ENCODE measurements at regions not wholly inside any gene's neighbourhood (a gene's known extent, or its start where the extent isn't known, plus 50 kb on each side); places are given as distances from the start of the nearest gene placed in this dataset.

DNA sequence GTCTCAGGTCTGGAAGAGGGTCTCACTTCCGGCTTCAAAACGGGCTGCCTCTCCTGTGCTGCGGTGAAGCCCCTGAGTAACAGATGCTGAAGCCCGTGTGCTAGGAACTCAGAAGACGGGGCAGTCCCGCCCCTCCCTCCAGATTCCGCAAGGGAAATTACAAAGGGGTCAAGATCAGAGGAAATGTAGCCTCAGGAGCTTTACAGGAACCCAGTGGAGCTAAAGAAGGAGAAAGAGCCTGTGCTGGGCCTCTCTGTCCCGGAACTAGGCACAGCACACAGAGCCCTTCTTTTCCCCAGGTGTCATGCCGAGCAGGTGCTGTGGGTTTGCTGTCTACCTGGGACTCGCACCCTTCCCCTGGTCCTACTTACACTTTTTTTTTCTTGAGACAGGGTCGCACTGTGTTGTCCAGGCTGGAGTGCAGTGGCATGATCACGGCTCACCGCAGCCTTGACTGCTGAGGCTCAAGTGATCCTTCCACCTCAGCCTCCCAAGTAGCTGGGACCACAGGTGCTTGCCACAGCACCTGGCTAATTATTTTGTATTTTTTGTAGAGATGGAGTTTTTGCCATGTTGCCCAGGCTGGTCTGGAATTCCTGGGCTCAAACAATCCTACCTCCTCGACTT lies 72.7 kb upstream of the MAP4K4 start:
- no peaks in the 10 kb centered on the region for H3K36me3 ChIP-seq (ENCODE audit: control insufficient read depth, insufficient read depth, low read length)
- WGBS, 2 experiments (ENCODE audit: insufficient coverage in 2 of 2), result 71 to 74% methylated on average over 8 to 14 of the region's 14 CpGs
- H3K9me3 ChIP-seq (ENCODE audit: control insufficient read depth, low read length), result no peaks in the 10 kb centered on the region

DNA sequence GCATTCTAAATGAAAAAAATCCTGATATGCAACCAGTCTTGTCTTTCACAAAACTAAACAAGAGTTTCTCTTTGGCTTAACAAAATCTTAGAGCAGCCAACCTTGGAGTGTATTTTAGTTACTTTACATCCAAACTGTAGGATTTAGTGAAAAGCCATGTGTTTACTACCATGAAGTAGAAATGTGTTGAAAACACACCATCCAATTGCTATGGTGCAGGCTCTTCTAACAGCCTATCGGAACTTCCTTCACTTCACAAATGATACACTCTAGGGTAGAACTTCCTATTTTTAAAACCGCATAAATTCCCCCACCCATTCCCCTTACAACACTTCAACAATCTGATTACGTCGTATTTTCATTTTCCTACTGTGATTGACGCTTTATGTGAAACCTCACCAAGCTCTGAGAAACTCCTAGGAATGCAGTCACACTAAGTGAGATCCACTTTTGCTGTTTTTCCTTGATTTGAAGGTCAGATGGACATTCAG lies 74.4 kb upstream of the MAP4K4 start:
- H3K27ac ChIP-seq (ENCODE audit: low read depth, low read length, severe bottlenecking), result no peak overlapping the region
- H3K4me3 ChIP-seq (ENCODE audit: extremely low read depth, insufficient read depth, low read length, poor library complexity, severe bottlenecking), result no peak overlapping the region
- 94 to 96% methylated on average over 5 of the region's 5 CpGs for WGBS, 2 experiments (ENCODE audit: insufficient coverage in 2 of 2)
- H3K9me3 ChIP-seq (ENCODE audit: control insufficient read depth, low read length), result no peaks in the 10 kb centered on the region
- no peaks in the 10 kb centered on the region for H3K36me3 ChIP-seq (ENCODE audit: control insufficient read depth, insufficient read depth, low read length)
- peaks cover 4% of the 10 kb centered on the region for H3K4me1 ChIP-seq (ENCODE audit: control insufficient read depth, insufficient read depth, low read length, poor library complexity, severe bottlenecking)

More for the DNA sequence above, 72.7 kb upstream of the MAP4K4 start:
- no peak overlapping the region for H3K4me3 ChIP-seq (ENCODE audit: extremely low read depth, insufficient read depth, low read length, poor library complexity, severe bottlenecking)
- no peak overlapping the region for H3K27ac ChIP-seq (ENCODE audit: low read depth, low read length, severe bottlenecking)
- H3K4me1 ChIP-seq (ENCODE audit: control insufficient read depth, insufficient read depth, low read length, poor library complexity, severe bottlenecking), result no peaks in the 10 kb centered on the region

DNA sequence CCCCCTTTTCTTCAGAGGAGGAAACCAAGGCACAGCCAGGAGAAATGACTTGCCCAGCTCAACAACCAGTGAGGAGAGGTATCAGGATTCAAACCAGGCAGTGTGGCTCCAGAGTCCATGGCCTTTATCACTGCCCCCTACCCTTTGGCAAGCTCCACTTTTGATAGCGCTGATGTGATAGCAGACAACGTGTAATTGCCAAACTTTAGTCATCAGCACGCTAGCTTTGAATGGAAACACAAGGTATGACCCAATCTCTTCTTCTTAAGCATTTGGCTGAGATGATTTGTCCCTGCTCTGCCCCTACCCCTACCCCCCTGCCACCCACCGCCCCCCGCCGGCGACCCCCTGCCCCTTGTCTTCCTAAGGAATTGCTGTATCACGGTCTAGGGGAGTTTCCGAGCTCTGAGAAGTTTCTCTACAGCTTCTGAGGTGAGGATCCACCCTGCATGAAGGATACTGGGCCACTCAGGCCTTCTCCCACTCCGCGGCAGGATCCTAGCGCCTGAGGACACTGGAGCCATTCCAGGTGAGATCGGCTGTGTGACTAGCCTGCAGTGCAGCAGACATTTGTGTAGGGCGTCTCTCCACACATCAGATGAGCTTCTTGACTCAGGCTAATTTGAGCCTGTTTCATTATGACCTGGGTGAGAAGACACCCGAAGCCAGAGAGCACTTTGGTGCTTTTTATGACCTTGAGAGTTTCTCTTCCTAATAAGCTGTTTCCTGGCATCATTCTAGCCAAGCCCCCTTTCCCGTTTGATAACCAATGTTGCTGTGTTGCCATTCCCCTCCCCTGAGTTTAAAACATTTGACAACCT lies 75.1 kb upstream of the MAP4K4 start:
- Histone ChIP-seq H3K36me3 (ENCODE audit: control insufficient read depth, insufficient read depth, low read length) (no peaks in the 10 kb centered on the region), H3K4me3 (ENCODE audit: extremely low read depth, insufficient read depth, low read length, poor library complexity, severe bottlenecking) (no peak overlapping the region), H3K27ac (ENCODE audit: low read depth, low read length, severe bottlenecking) (no peak overlapping the region), H3K9me3 (ENCODE audit: control insufficient read depth, low read length) (no peaks in the 10 kb centered on the region), H3K4me1 (ENCODE audit: control insufficient read depth, insufficient read depth, low read length, poor library complexity, severe bottlenecking) (peaks cover 10% of the 10 kb centered on the region)
- WGBS, 2 experiments (ENCODE audit: insufficient coverage in 2 of 2), result 81 to 93% methylated on average over 10 to 12 of the region's 16 CpGs

DNA sequence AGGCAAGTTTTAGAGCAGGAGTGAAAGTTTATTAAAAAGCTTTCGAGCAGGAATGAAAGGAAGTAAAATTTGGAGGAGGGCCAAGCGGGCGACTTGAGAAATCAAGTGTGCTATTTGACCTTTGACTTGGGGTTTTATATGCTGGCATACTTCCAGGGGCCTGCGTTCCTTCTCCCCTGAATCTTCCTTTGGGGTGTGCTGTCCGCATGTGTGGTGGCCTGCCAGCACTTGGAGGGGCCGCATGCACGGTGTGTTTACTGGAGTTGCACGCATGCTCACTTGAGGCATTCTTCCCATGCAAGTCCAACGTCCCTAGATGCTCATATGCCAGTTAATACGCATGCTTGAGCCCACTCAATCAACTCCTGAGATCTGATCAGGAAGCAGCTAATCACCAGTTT lies 78.3 kb upstream of the MAP4K4 start:
- Histone ChIP-seq H3K4me1 (ENCODE audit: control insufficient read depth, insufficient read depth, low read length, poor library complexity, severe bottlenecking) (peaks cover 14% of the 10 kb centered on the region), H3K36me3 (ENCODE audit: control insufficient read depth, insufficient read depth, low read length) (no peaks in the 10 kb centered on the region), H3K9me3 (ENCODE audit: control insufficient read depth, low read length) (no peaks in the 10 kb centered on the region), H3K27ac (ENCODE audit: low read depth, low read length, severe bottlenecking) (no peak overlapping the region), H3K4me3 (ENCODE audit: extremely low read depth, insufficient read depth, low read length, poor library complexity, severe bottlenecking) (no peak overlapping the region)
- WGBS, 2 experiments (ENCODE audit: insufficient coverage in 2 of 2), result 88 to 90% methylated on average over 10 of the region's 10 CpGs

DNA sequence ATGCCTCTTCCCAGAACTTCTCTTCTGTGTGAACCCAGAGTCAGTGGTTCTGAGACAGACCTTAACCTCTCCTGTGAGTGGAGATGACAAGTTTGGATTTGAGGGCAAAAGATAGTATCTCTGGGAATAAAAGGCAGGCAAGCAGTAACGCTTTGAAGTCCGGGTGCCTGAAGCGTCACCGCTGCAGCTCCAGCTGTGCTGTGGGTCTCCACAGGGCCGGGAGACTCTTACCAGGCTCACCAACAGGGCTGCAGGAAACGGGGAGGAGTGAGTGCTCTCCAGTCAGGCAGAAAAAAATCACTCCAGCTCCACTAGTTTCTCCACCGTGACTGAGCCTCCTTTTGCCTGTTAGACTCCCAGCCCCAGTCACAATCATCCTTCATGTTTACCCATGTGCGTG lies 79.7 kb upstream of the MAP4K4 start:
- no peak overlapping the region for H3K4me3 ChIP-seq (ENCODE audit: extremely low read depth, insufficient read depth, low read length, poor library complexity, severe bottlenecking)
- H3K27ac ChIP-seq (ENCODE audit: low read depth, low read length, severe bottlenecking), result peak overlapping the region; percentile 32
- WGBS, 2 experiments (ENCODE audit: insufficient coverage in 2 of 2), result 58 to 61% methylated on average over 7 to 8 of the region's 8 CpGs
- no peaks in the 10 kb centered on the region for H3K36me3 ChIP-seq (ENCODE audit: control insufficient read depth, insufficient read depth, low read length)
- H3K9me3 ChIP-seq (ENCODE audit: control insufficient read depth, low read length), result no peaks in the 10 kb centered on the region
- peaks cover 14% of the 10 kb centered on the region for H3K4me1 ChIP-seq (ENCODE audit: control insufficient read depth, insufficient read depth, low read length, poor library complexity, severe bottlenecking)

DNA sequence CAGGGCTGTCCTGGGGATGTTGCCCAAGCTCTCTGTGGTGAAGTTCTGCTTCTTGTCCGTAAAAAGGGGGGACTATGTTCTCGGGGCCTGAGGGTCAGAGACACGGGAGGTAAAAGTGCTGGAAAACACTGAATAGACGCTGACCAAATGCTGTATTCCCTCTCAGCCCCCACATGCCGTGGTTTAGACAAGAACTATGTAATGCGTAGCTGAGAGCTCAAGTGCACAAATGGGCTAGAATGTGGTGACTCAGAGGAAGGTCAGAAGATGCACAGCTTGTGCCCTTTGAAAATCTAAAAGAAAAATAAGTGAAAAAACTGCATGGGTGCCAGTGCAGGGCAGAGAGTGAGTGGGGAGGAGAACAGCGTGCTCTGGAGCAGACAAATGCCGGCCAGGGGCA lies 80.3 kb upstream of the MAP4K4 start:
- 70 to 73% methylated on average over 7 to 8 of the region's 8 CpGs for WGBS, 2 experiments (ENCODE audit: insufficient coverage in 2 of 2)
- Histone ChIP-seq H3K4me3 (ENCODE audit: extremely low read depth, insufficient read depth, low read length, poor library complexity, severe bottlenecking) (no peak overlapping the region), H3K4me1 (ENCODE audit: control insufficient read depth, insufficient read depth, low read length, poor library complexity, severe bottlenecking) (peaks cover 14% of the 10 kb centered on the region), H3K36me3 (ENCODE audit: control insufficient read depth, insufficient read depth, low read length) (no peaks in the 10 kb centered on the region), H3K27ac (ENCODE audit: low read depth, low read length, severe bottlenecking) (no peak overlapping the region), H3K9me3 (ENCODE audit: control insufficient read depth, low read length) (no peaks in the 10 kb centered on the region)

DNA sequence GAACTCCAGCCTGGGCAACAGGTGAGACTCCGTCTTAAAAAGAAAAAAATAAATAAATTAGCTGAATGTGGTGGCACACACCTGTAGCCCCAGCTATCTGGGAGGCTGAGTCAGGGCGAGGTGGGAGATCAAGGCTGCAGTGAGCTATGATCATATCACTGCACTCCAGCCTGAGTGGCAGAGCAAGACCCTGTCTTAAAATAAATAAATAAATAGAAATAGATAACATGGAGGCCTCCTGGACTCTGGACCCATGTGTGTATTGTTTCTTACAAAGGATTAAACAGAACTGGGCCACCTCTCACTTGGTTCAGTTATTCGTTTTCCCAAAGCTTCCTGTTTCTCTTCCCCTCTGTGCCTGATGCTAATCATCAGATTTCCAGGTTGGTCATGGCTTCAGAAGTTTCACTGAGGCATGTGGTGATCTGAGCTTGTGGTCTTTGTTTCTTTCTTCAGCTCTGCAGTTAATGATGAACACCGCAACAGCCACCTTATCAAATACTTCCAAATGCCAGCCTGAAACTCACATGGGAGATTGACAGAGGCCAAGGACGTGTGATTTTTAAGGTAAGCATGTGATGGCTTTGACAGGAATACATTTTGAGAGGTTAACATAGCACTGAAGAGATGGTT lies 83.3 kb upstream of the MAP4K4 start:
- no peak overlapping the region for H3K27ac ChIP-seq (ENCODE audit: low read depth, low read length, severe bottlenecking)
- no peaks in the 10 kb centered on the region for H3K9me3 ChIP-seq (ENCODE audit: control insufficient read depth, low read length)
- no peaks in the 10 kb centered on the region for H3K36me3 ChIP-seq (ENCODE audit: control insufficient read depth, insufficient read depth, low read length)
- 83 to 94% methylated on average over 1 to 2 of the region's 5 CpGs for WGBS, 2 experiments (ENCODE audit: insufficient coverage in 2 of 2)
- H3K4me3 ChIP-seq (ENCODE audit: extremely low read depth, insufficient read depth, low read length, poor library complexity, severe bottlenecking), result no peak overlapping the region
- H3K4me1 ChIP-seq (ENCODE audit: control insufficient read depth, insufficient read depth, low read length, poor library complexity, severe bottlenecking), result peaks cover 14% of the 10 kb centered on the region

DNA sequence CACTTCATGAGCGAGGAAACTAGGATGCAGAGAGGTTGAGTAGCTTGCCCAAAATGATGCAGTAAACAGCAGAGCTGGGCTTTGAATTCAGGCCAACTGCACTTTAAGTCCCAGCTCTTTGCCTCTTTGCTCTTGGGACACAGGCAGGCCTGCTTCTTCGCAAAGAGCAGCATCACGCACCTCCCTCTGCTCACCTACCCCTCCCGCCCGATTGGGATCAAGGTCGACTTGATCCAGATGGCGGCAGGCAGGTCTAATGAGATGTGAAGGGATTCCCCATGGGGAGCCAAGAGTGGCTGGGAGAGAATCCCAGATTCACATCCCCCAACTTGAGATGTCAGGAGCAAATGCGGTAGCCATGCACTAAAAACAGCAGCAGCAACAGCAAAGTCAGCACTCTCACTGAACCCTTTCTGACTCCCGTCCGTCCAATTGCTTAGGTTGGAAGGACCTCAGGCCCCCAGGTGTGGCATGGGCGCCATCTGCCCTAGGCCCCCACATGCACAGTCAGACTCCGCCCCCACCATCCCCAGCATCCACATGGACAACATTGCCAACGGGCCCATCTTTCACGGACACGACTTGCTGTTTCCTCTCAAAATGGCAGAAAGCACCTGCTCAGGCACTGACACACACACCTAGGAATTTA lies 84.3 kb upstream of the MAP4K4 start:
- Histone ChIP-seq H3K36me3 (ENCODE audit: control insufficient read depth, insufficient read depth, low read length) (no peaks in the 10 kb centered on the region), H3K9me3 (ENCODE audit: control insufficient read depth, low read length) (no peaks in the 10 kb centered on the region), H3K27ac (ENCODE audit: low read depth, low read length, severe bottlenecking) (no peak overlapping the region), H3K4me3 (ENCODE audit: extremely low read depth, insufficient read depth, low read length, poor library complexity, severe bottlenecking) (no peak overlapping the region), H3K4me1 (ENCODE audit: control insufficient read depth, insufficient read depth, low read length, poor library complexity, severe bottlenecking) (peaks cover 12% of the 10 kb centered on the region)
- WGBS, 2 experiments (ENCODE audit: insufficient coverage in 2 of 2), result 80 to 90% methylated on average over 1 to 12 of the region's 15 CpGs

DNA sequence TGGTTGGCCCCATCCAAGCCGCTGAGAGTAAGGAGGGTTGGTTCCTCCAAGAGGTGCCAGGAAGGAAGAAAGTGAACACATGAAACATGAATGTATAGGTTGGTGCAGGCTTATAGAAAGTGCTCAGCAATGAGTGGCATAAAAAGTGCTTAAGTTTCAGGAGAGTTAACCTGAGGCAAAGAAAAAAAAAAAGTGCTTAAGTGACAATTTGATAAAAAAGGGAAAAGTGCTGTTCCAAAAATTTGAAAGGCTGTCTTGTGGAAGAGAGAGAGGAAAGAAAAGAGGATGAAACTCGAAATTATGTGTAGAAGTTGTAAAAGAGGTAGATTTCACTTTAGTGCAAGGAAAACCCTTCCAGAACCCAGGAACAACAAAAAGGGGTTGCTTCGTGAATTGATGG lies 85.5 kb upstream of the MAP4K4 start:
- no peak overlapping the region for H3K27ac ChIP-seq (ENCODE audit: low read depth, low read length, severe bottlenecking)
- 73 to 95% methylated on average over 2 to 3 of the region's 3 CpGs for WGBS, 2 experiments (ENCODE audit: insufficient coverage in 2 of 2)

DNA sequence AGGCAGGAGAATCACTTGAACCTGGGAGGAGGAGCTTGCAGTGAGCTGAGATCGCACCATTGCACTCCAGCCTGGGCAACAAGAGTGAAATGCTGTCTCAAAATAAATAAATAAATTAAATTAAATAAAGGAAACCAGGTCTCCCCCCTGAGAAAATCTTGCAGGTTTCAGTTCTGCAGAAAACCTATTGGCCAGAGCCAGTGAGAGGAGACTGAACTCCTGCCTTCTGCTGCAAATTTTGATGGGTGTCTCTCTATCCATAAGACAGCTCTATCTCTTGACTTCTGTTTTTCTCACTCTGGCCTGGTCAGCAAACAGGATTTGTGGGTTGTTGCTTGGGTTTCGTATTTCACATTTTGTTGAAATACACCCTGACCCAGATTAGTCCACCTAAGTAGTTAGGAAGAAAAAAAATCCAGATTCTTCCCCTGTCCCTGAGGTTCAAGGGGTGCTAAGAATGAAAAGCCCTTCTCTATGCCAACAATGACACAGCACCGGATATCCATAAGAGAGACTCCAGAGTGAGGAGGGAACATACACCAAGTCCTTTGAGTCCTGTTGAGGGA lies 86.7 kb upstream of the MAP4K4 start:
- no peak overlapping the region for H3K4me3 ChIP-seq (ENCODE audit: extremely low read depth, insufficient read depth, low read length, poor library complexity, severe bottlenecking)
- 72% methylated on average over 2 of the region's 3 CpGs; no CpG with 5 or more reads in 1 of the 2 experiments for WGBS, 2 experiments (ENCODE audit: insufficient coverage in 2 of 2)
- H3K4me1 ChIP-seq (ENCODE audit: control insufficient read depth, insufficient read depth, low read length, poor library complexity, severe bottlenecking), result no peaks in the 10 kb centered on the region
- H3K36me3 ChIP-seq (ENCODE audit: control insufficient read depth, insufficient read depth, low read length), result no peaks in the 10 kb centered on the region
- H3K9me3 ChIP-seq (ENCODE audit: control insufficient read depth, low read length), result no peaks in the 10 kb centered on the region
- H3K27ac ChIP-seq (ENCODE audit: low read depth, low read length, severe bottlenecking), result no peak overlapping the region

More for the DNA sequence above, 85.5 kb upstream of the MAP4K4 start:
- H3K9me3 ChIP-seq (ENCODE audit: control insufficient read depth, low read length), result no peaks in the 10 kb centered on the region
- H3K4me3 ChIP-seq (ENCODE audit: extremely low read depth, insufficient read depth, low read length, poor library complexity, severe bottlenecking), result no peak overlapping the region
- no peaks in the 10 kb centered on the region for H3K36me3 ChIP-seq (ENCODE audit: control insufficient read depth, insufficient read depth, low read length)
- peaks cover under 1% of the 10 kb centered on the region for H3K4me1 ChIP-seq (ENCODE audit: control insufficient read depth, insufficient read depth, low read length, poor library complexity, severe bottlenecking)

Measured in mesodermal cell (in vitro differentiated cells).